Kidney (tissue), 13 donors: ENCODE measurements at regions not wholly inside any gene's neighbourhood (a gene's known extent, or its start where the extent isn't known, plus 50 kb on each side); places are given as distances from the start of the nearest gene placed in this dataset.

Source experiments
- DNase-seq, 5 donors: peaks; one replicate each; pipeline ENCODE4 v3.0.0-alpha.2; 2013 to 2020
- FAIRE-seq: peaks from 2 replicates; lab custom pipeline; 2012; peaks lifted over from hg19 to GRCh38; lab: Jason Lieb, UNC
- H3K27ac ChIP-seq, 2 donors: one replicate each; pipeline ENCODE4 v1.7.0; 2013; ENCODE audit warnings: low read depth in 2 of 2, low read length in 2 of 2, inconsistent platforms in 1 of 2
- H3K27me3 ChIP-seq: one replicate; pipeline ENCODE4 v1.7.1; 2013; ENCODE audit warnings: low read length, inconsistent platforms; ENCODE audit not compliant: control insufficient read depth, insufficient read depth
- H3K36me3 ChIP-seq, 3 donors: one replicate each; pipeline versions ENCODE4 v1.7.0 to v1.7.1; 2013; ENCODE audit warnings: low read length in 3 of 3, control low read depth in 1 of 3, inconsistent platforms in 1 of 3; ENCODE audit not compliant: insufficient read depth in 3 of 3, control insufficient read depth in 2 of 3
- H3K4me1 ChIP-seq, 3 donors: one replicate each; pipeline versions ENCODE4 v1.7.0 to v1.7.1; 2013; ENCODE audit warnings: low read length in 3 of 3, inconsistent platforms in 1 of 3, low read depth in 1 of 3; ENCODE audit not compliant: control insufficient read depth in 2 of 3, insufficient read depth in 2 of 3
- H3K4me3 ChIP-seq, 3 donors: one replicate each; pipeline versions ENCODE4 v1.7.0 to v1.8.1; 2013; ENCODE audit warnings: low read length in 3 of 3, control low read depth in 1 of 3, inconsistent platforms in 1 of 3
- H3K9ac ChIP-seq, 3 donors: one replicate each; pipeline versions ENCODE4 v1.7.0 to v1.7.1; 2013; ENCODE audit warnings: low read length in 3 of 3, control low read depth in 1 of 3, inconsistent platforms in 1 of 3
- H3K9me3 ChIP-seq, 3 donors: one replicate each; pipeline versions ENCODE4 v1.7.0 to v1.7.1; 2013; ENCODE audit warnings: low read length in 3 of 3, control low read depth in 1 of 3, inconsistent platforms in 1 of 3; ENCODE audit not compliant: control insufficient read depth in 2 of 3, insufficient read depth in 1 of 3
- intact Hi-C: fragments of 100-400 bp; cut with DNase I; formaldehyde crosslinking; loops from one replicate; pipeline ENCODE4 v1.11.1; 2022
- TF ChIP-seq, protein P1 (sequence below): IDR thresholded peaks from 3 replicates; pipeline ENCODE4 v1.5.1; 2012; ENCODE audit warnings: mild to moderate bottlenecking, moderate library complexity, borderline replicate concordance; ENCODE audit not compliant: insufficient read depth; ENCODE audit errors: extremely low read depth
- donor health status: control.
- donor health status: control.
- donor health status: control.
- donor health status: control.
- donor health status: control.
- donor health status: DM: yes; HTN: yes; CAD: no.
- donor health status: Normal renal cell carcinoma (clear cell type).

DNA sequence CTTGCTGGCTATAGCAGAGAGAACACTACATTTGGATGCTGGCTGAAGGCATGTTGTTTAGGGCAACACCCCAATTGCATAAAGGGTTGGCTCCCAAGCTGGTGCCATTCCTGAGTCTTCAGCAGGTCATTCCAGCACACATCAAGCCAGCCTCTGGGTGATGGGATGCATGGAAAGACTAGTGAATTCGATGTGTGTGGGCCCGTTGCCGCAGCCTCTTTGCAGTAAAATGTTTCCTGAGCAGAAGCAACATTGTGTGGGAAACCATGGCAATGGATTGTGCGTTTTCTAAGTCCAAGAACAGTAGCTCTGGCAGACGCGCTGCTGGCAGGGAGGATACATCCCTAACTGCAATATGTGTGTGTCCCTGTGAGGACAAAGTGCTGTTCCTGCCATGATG lies 142.4 kb upstream of the SLC24A3 start:
- no peaks in the 10 kb centered on the region for H3K27me3 ChIP-seq
- peaks cover 0 to 3% (median 0%) of the 10 kb centered on the region in 3 donors for H3K9me3 ChIP-seq
- no peak overlapping the region for H3K9ac ChIP-seq
- no peak for DNase-seq
- H3K4me3 ChIP-seq = no peak overlapping the region
- intact Hi-C loops = no loop called here
- H3K4me1 ChIP-seq = no peaks in the 10 kb centered on the region
- TF ChIP-seq, protein P1, sequence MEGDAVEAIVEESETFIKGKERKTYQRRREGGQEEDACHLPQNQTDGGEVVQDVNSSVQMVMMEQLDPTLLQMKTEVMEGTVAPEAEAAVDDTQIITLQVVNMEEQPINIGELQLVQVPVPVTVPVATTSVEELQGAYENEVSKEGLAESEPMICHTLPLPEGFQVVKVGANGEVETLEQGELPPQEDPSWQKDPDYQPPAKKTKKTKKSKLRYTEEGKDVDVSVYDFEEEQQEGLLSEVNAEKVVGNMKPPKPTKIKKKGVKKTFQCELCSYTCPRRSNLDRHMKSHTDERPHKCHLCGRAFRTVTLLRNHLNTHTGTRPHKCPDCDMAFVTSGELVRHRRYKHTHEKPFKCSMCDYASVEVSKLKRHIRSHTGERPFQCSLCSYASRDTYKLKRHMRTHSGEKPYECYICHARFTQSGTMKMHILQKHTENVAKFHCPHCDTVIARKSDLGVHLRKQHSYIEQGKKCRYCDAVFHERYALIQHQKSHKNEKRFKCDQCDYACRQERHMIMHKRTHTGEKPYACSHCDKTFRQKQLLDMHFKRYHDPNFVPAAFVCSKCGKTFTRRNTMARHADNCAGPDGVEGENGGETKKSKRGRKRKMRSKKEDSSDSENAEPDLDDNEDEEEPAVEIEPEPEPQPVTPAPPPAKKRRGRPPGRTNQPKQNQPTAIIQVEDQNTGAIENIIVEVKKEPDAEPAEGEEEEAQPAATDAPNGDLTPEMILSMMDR = no peak
- no peak overlapping the region for H3K27ac ChIP-seq
- no peak for FAIRE-seq
- no peaks in the 10 kb centered on the region for H3K36me3 ChIP-seq

DNA sequence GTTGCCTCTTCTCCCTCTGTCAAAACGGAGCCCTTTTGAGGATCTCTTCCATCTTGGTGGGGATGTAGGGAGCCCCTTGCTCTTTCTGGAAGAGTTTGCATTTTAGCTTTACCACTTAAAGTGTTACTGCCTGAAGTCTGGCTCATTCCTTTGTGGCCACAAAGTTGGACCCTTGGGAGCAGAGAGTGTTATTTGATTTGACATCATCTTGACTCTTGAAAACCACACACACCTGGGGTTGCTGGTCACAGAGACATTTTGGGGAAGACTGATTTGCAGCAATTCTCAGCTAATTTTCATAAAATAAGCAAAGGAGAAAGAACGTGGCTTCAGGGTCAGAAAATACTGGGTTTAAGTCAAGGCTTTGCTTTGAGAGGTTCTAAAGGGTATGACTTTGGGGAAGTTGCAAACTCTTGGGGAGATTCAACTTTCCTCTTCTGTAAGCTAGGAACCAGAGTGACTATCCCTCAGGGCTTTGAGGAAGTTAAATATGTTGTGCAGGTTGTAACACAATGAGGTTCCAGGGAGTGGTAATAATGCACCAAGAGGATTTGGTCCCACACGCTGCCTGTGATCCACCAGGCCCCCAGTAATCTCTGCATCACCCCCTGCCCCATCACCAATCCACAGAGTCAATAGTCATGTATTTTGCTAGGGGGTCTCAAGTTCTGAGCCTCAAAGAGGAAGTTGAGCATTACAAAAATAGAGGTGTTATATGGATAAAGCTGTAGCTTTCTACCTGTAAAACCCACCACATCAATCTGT lies 141.6 kb upstream of the SLC24A3 start:
- TF ChIP-seq, protein P1 = no peak
- Histone ChIP-seq H3K36me3 (no peaks in the 10 kb centered on the region), H3K9me3 (no peaks in the 10 kb centered on the region), H3K27ac (no peak overlapping the region), H3K27me3 (no peaks in the 10 kb centered on the region), H3K4me1 (no peaks in the 10 kb centered on the region), H3K9ac (no peak overlapping the region), H3K4me3 (no peak overlapping the region)
- FAIRE-seq = no peak
- intact Hi-C loops = no loop called here
- no peak for DNase-seq

DNA sequence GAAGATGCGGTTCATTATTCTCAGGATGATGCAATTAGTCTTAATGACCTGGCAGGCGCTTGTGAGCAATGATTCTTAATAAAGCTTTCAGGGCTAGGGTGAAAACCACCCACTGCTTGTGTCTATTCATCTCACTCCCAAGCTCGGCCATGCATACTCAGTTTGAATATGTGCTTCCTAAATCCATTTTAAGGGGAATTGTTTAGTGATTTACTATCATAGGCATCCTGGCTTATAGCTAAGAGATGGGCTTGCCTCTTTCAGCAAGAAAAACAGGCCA lies 141.1 kb upstream of the SLC24A3 start:
- no peaks in the 10 kb centered on the region for H3K9me3 ChIP-seq
- intact Hi-C loops = no loop called here
- no peak for FAIRE-seq
- TF ChIP-seq, protein P1 = no peak
- no peak overlapping the region for H3K9ac ChIP-seq
- no peak overlapping the region for H3K4me3 ChIP-seq
- H3K27ac ChIP-seq = no peak overlapping the region
- H3K4me1 ChIP-seq = no peaks in the 10 kb centered on the region
- H3K27me3 ChIP-seq = no peaks in the 10 kb centered on the region
- no peak for DNase-seq
- H3K36me3 ChIP-seq = no peaks in the 10 kb centered on the region
